Left hindlimb (tissue), 1 donor: ENCODE measurements at regions not wholly inside any gene's neighbourhood (a gene's known extent, or its start where the extent isn't known, plus 50 kb on each side); places are given as distances from the start of the nearest gene placed in this dataset.

ENCODE experiments used
- DNase-seq: peaks from one replicate; pipeline ENCODE4 v3.0.0-alpha.2; 2018

- DNase-seq: no peak
These were observed 690.1 kb upstream of the KLHL29 start for GRCh38 chr2:22694856-22695255.

GRCh38 chr2:22697054-22697788, 687.8 kb upstream of the KLHL29 start:
- DNase-seq: no peak

DNA sequence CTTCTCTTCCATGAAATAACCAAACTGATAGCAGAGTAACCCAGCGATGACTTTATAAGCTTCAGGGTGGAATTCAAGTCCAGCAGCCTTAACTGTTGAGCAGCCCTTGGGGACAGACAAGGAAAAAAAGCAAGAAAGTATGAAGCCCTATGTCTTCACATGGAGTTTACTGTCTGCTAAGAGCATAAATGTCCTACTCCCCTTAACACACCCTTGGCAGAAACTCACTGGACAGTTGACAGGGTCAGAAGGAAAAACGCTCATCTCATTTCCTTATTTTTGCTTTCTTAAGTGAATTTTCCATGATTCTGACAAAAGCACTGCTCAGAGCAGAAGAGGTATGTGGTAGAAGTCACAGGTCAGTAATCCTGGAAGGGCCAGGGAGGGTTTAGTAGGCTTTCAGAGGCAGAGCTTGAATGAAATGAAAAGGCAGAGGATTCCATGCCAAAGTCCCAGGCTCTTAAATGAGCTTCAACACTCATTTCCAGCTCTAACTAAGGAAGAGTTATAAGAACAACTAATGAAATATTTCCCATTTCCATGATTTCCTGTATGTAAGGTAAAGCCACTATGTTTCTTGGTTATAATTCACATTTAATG, 683.3 kb upstream of the KLHL29 start:
- peak; percentile 36 for DNase-seq

GRCh38 chr2:22703286-22703920, 681.6 kb upstream of the KLHL29 start:
- no peak for DNase-seq

GRCh38 chr2:22719396-22719795, 665.6 kb upstream of the KLHL29 start:
- DNase-seq: no peak

DNA sequence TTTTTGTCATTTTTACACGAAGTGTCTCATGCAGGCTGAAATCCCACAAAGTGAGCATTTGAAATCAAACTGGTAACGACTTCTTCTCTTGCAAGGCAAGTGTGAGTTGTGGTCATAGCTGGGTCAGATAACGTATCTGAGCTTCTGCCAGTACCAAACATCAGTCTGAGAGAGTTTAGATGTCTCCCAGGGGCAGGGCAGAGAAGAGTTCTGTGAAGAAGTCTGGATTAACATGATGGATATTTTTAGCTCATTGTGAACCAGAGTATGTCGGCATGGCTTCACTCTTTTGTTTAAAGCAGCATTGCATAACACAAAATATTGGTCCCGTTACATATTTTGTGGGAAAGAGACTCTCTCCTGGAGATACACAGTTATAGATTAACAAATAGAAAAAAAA, 655.5 kb upstream of the KLHL29 start:
- DNase-seq: no peak

- DNase-seq: no peak
These were observed 650.5 kb upstream of the KLHL29 start for GRCh38 chr2:22734373-22735045.

- no peak for DNase-seq
These were observed 647.8 kb upstream of the KLHL29 start for GRCh38 chr2:22737144-22737543.

GRCh38 chr2:22741216-22741615, 643.8 kb upstream of the KLHL29 start:
- DNase-seq: no peak

DNA sequence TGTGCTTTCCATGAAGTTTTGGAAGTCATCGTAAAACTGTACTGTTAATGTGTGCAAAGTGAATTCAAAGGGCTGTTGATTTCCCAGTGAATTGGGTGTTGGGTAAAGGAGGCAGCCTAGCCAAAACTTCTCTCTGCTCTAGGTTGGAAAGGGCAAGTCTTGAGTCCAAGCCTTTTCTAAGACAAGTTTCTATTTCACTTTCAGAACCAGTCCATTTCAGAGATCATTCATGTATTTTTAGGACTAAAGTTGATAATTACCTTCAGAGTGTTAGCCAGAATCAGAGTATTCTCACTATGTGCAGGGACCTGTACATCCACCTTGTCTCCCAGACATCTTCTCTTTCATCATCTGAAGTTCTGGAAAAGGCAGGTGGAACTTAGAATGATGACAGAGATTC, 636.1 kb upstream of the KLHL29 start:
- DNase-seq: no peak

- DNase-seq: no peak
These were observed 631.5 kb upstream of the KLHL29 start for GRCh38 chr2:22753476-22753875.

DNA sequence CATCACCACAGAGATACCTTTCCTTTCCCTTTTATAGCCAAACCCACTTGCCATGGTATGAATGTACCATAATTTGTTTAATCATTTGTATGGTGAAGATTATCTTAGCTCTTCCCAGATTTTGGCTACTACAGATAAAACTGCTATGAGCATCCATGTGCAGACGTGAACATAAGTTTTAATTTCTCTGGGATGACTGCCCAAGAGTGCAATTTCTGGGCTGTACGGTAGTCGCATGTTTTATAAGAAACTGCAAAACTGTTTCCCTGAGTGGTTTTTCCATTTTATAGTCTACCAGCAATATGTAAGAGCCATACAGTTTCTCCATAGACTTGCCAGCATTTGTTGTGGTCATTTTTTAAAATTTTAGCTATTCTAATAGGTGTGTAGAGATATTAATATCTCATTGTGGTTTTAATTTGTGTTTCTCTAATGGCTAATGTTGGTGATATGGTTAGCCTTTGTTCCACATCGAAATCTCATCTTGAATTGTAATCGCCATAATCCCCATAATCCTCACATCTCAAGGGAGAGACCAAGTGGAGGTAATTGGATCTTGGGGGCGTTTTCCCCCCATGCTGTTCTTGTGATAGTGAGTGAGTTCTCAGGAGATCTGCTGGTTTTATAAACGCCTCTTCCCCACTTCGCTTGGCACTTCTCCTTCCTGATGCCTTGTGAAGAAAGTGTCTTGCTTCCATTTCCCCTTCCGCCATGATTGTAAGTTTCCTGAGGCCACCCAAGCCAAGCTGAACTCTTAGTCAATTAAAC, 628.5 kb upstream of the KLHL29 start:
- DNase-seq: no peak

GRCh38 chr2:22769497-22769896, 615.5 kb upstream of the KLHL29 start:
- no peak for DNase-seq

DNA sequence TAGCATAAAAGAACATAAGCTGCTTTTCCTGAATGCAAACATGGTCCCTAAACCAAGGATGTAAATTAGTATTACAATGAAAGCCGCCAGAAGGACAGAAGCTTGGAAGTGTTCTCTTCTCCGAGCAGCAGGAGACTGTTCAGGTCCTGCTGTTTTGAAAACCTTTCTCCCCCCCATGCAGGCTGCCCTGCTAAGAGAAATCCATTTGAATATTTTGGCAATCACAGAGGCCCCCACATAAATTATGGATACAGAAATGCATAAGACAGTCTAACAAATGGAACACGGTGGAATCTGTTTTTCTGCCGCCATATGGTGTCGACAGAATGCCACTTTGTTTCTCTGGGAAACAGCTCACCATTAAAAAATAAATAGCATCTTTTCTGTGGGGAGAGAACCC, 600.4 kb upstream of the KLHL29 start:
- DNase-seq: no peak

- DNase-seq: no peak
These were observed 598.2 kb upstream of the KLHL29 start for GRCh38 chr2:22786817-22787216.

DNA sequence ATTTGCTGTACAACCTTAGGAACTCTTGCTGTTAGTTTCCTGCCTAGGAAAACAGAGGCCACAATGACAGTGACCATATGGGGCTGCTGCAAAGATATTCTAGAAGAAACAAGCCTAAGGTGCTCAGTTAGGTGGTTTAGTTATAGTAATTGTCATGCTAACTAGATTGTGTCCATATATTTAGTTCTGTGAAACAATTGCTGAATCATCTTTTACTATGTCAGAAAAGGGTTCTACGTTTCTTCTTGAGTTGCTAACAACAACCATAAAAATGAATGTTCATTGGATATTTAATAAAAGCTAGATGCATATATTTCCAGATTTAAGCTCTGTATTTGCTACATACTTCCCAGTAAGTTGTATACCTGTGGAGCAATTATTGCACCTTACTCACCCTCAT, 597.2 kb upstream of the KLHL29 start:
- DNase-seq: no peak

GRCh38 chr2:22788749-22789327, 596.1 kb upstream of the KLHL29 start:
- no peak for DNase-seq

GRCh38 chr2:22795287-22795866, 589.6 kb upstream of the KLHL29 start:
- DNase-seq: no peak

DNA sequence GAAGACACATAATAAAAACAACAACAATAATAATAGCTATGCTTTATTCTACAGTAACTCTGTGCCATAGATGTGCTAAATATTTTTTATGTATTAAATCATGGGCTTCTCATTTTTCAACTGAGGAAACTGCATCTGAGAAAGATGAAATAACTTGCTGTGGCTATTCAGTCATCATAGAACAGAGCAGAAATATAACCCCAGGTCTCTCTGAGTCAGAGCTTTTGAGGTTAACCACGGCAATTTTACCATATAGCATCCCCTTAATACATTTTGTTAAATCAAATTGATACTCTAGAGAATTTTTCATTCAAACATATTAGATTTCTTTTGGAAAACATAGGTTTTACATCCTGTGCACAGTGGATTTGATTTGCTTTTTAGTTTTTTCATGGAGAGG, 586.6 kb upstream of the KLHL29 start:
- no peak for DNase-seq

DNA sequence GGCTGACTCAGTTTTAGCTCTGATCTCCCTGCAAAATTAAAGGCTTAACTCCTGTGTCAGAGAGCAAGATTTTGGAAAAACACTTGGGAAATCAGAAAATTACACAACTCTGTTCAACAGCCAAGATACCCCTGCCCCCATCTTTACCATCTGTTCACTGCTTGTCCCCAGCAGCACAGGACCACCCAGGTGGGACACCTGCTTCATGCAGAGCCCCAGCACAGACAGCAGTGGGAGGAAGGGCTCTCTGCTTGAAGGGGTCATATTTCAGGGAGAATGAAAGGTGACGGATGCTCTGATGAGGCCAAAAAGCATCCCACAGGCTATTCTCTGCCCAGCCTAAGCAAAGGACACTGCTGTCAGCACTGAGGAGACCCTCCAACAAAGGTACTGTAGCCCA, 584.6 kb upstream of the KLHL29 start:
- no peak for DNase-seq

GRCh38 chr2:22801071-22801470, 583.9 kb upstream of the KLHL29 start:
- DNase-seq: no peak

DNA sequence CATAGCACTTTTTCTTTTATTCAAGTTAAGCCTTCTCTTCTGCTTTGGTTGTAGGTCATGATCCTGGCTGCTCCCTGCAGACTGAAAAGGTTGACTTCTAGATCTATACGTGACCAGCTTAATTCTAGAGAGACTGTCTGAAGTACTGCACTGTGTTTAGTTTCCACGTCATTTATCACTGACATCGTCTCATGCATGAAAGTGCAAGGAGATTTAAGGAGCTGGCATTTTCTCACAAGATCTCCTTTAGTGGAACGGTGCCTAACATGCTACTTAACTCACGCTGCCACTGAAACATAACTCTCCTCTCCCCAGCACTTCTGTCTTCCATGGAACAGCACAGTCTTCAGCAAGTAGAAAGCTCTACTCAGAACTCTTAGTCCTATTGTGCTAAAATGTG, 583.0 kb upstream of the KLHL29 start:
- DNase-seq: no peak
